IPS-NIHi7 (cell line): ENCODE measurements at regions not wholly inside any gene's neighbourhood (a gene's known extent, or its start where the extent isn't known, plus 50 kb on each side); places are given as distances from the start of the nearest gene placed in this dataset.

Experiments
- DNase-seq: peaks from one replicate; pipeline ENCODE4 v3.0.0; 2012; ENCODE audit warnings: mixed read lengths; ENCODE audit errors: extremely low spot score

GRCh38 chr2:188204824-188205223 is 86.8 kb upstream of the GULP1 start:
- DNase-seq, result peak; percentile 15

DNA sequence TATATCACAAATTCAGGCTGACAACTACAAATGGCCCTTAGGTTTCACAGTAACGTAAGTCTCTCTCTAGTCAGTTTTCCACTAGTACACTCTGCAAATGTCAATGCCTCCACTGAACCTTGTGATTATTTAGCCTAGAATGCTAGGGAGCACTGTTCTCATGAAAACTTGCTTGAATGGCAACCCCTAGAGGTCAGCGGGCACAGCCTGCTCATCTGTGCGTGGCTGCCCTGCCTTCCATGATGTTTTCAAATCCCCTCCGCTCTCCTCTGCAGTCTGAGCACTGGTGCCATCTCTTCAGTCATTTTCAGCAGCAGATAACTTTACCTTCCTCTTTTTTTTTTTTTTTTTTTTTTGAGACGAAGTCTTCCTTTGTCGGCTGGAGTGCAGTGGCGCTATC is 84.1 kb upstream of the GULP1 start:
- DNase-seq, result peak; percentile 37

DNA sequence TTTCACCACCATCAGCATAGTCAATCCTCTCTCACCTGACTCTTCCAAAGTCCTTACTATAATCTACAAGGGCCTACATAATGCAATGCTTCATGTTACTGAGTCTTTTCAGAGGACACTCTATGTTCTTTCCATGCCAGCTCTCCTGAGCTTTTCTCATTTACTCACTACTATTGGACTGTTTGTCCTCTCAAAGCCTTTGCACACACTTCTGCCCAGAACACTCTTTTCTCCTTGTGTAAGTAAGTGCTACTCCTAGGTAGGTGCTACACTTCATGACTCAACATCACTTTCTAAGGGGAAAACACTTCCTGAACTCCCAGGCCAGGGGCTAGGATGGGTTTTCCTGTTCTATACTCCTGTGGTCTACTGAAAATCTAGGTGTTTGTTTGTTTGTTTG is 82.5 kb upstream of the GULP1 start:
- DNase-seq, result no peak

GRCh38 chr2:188217264-188217663 is 74.4 kb upstream of the GULP1 start:
- DNase-seq, result no peak

GRCh38 chr2:188219541-188219940 is 72.1 kb upstream of the GULP1 start:
- DNase-seq, result no peak

DNA sequence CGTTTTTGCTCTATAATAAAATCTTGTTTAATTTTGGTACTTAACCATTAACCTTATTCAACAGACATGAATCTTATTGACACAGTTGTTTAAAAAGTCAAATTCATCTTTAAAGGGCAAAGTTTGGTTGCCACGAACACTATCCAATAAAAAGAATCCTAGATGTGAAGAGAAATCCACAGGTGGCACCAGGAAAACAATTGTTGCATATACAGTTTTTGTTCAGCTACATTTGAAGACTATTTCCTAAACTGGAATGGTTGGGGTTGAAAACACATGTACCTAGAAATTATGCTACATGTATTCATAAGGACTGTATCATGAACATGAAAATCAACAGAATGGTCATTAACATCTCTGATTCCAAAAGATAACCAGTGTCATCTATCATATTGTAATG is 71.1 kb upstream of the GULP1 start:
- DNase-seq, result no peak

- no peak for DNase-seq
Measured at GRCh38 chr2:188227713-188228112, 64.0 kb upstream of the GULP1 start.

- no peak for DNase-seq
Measured at GRCh38 chr2:188235364-188235763, 56.3 kb upstream of the GULP1 start.

DNA sequence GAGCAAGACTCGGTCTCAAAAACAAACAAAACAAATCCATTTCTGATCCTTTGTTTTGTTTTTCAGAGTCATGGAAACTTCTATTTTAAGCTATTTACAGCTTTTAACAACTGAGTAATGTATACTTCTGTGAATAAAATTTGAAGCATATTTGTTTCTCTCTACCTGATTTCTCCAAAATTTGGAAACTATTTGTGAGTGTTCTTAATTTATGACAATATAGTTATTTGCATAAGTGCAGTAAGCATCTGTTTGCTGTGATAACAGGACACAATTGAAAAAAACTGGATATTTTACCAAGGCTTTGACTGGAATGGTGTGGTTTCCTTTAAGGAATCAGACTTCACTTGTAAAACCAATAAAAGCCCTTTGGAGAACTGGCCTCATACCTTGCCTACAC is 53.3 kb upstream of the GULP1 start:
- no peak for DNase-seq
